ENCODE measurements at regions not wholly inside any gene's neighbourhood (a gene's known extent, or its start where the extent isn't known, plus 50 kb on each side); places are given as distances from the start of the nearest gene placed in this dataset.
"Not testable (repeated sequence)": the region's sequence is repeated elsewhere in the genome, so short reads cannot be mapped to it uniquely, and the experiment has no call there.

GRCh38 chr12:131367067-131367982, 343.6 kb upstream of the SFSWAP start:
- TF ChIP-seq CTCF, POLR2A (IDR thresholded peaks at IDR 0.05): not testable (repeated sequence)

Data from lower leg skin (tissue), 3 donors.